Activated CD4-positive, alpha-beta T cell treated with anti-CD3 and anti-CD28 coated beads for 48 hours (primary cell): ENCODE measurements at regions not wholly inside any gene's neighbourhood (a gene's known extent, or its start where the extent isn't known, plus 50 kb on each side); places are given as distances from the start of the nearest gene placed in this dataset.

ENCODE experiments used
- DNase-seq: peaks from one replicate; pipeline ENCODE4 v3.0.0-alpha.2; 2020

DNA sequence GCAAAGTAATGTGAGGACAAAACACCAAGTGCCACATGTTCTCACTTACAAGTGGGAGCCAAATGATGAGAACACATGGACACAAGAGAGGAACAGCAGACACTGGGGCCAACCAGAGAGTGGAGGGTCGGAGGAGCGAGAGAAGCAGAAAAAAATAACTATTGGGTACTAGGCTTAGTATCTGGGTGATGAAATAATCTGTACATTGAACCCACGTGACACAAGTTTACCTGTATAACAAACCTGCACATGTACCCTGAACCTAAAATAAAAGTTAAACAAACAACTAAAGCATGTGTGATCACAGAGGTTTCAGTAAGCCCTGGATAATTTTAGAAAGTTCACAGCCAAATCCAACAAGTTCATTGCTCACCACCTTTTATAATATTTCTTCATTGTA is 160.1 kb downstream of the TENT4A start:
- DNase-seq = no peak

DNA sequence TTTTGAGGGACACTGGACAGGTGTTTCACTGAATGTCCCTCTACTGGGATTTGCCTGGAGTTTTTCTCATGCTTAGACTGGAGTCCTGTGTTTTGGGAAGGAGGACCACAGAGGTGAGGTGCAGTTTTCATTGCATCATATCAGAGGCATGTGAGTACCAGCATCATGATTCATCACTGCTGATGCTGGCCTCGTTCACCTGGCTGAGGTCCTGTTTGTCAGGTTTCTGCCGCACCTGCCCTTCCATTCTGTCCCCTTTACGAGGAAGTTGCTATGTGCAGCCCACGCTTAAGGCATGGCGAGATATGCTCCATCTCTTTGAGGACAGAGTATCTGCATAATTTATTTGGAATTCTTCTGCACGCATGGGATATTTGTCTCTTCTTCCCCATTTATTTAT is 162.1 kb downstream of the TENT4A start:
- DNase-seq = no peak

DNA sequence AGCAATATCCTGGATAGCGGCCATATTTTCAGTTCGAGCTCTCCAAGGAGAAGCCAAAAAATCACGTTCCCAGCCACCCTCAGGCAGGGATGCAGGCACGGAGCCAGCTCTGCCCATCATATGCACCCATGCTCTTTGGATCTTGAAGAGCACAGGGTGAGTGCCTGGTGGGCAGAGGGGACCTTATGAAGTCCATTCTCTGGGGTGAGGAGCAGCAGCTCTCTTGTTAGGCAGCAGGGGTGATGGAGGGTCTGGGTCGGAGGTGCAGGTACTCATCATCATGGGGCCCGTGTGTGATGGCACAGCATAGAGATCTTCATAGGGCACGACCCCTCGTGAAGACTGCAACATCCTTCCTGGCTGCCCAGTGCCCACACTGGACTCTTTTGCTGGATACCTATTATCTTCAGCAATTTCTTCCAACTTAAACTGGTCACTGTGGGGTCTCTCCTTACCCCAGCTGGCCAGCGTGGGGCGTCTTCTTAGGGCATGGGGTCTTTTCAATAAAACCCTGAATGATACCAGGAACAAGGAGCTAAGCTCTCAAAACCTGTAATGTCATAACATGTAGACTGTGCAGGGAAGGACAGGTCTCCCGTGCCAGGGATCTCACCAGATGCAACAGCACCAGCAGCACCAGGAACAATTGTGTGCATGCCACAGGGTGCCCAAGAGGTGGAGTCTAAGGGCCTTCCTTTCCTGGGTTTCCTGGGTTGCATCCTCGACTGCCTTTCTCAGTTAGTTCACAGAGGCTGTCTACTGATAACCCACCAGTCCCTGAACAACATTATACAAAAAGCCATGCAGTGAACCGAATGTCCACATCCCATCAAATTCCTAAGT is 165.0 kb downstream of the TENT4A start:
- no peak for DNase-seq

DNA sequence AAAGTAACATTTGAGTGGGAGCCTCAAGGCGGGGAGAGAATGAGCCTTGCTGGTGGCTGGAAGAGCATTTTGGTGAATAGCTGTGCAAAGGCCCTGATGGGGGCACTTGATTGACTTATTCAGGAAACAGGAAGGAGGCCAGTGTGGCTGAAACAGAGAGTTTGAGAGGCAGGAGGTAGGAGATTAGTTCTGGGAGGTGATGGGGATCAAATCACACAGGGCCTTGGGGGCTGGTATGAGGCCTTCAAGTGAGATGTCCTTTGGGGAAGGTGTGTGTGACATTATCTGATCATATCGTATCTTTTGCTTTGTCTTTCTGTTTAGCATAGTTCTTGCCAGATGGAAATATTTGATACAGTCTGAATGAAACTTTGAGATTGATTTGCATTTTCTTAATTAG is 172.3 kb downstream of the TENT4A start:
- DNase-seq = no peak

DNA sequence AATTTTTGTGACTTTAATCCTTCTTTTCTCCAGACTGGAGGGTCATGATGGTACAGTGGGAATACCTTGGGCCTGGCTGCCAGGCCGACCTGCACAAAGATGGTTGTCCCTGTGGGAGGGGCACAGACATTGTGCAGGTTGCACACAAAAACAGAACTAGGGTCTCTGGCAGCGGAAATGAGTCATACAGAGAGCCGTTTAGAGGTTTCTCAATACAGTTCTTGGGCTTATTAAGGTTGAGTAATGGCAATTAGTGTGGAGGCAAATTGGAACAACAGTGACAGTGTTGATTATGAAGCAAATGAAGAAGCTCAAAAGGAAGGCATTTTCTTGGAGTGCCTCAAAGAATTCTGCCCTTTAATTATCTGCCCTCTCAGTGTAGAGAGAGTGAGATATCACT is 173.6 kb downstream of the TENT4A start:
- DNase-seq = no peak

DNA sequence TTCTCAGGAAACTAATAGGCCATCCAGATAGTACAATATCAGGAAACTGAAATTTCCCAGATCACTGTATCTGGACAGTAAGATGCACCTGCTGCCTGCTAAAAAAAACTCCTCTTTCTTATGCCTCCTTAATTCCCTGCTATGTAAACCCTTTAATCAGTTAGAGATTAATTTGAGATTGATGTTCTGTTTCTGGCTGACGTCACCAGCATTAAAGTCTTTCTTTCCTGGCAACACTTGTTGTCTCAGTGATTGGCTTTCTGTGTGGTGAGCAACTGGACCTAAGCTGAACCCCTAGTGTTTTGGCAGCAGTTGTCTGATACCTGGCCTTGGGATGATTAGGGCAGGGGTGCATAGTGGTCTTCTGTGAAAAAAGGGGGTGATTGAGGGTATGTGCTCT is 175.8 kb downstream of the TENT4A start:
- DNase-seq = no peak

DNA sequence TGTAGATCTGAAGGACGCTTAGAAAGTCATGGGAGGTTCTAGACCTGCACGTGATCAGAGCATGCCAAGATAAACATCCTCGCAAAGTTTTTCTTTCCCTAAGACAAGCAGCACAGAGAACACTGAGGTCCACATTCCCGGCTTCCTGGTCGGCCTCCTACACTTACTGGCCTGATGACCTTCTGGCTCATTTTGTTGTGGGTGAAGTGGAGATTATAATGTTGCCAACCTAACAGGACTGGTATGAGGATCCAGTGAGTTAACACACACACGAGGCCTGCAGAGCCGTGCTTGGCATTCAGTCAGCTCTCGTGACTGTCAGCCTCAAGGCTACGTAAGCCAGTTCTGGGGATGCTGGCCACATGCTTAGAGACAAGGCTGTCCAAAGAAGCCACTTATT is 186.0 kb downstream of the TENT4A start:
- DNase-seq = no peak

DNA sequence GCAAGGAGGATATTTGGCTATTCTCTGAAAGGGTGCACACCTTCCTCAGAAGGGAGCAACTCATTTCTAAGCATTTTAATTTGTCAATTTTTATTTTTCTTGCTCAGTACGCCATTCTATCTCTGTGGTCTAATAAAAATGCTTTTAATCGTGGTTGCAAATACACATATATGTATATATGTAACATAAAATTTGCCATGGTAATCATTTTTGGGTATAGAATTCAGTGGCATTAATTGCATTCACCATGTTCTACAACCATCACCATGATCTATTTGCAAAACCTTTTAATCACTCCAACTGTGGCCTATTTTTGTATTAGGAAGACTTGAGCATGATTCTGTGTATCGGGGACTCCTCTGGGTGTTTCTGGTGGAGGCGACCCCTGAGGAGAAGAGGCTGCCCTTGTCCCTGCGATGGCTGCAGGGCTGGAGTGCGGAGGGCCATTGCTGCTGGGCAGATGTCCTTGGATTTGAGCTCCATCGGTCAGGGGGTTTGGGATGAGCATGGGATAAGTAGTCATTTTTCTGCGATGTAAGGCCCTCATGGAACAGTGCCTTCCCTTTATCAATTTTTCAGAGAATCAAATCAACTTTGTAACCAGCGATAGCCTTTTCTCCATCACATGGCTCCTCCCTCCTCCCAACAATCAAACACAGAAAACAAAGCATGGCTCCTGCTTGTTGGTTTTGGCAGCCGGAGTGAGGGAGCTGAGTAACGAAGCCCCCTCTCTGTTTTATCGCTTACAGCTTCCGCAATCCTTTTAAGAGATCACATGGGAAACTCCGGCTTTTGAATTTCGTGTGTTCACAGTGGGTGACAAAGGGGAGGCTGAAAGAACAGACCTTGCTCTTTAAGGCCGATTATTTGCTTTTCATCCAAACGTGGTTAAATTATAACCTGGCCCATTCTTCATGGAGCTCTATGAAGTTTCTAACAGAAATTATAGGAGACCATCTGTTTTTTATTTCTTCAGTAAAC is 187.3 kb downstream of the TENT4A start:
- DNase-seq = no peak

DNA sequence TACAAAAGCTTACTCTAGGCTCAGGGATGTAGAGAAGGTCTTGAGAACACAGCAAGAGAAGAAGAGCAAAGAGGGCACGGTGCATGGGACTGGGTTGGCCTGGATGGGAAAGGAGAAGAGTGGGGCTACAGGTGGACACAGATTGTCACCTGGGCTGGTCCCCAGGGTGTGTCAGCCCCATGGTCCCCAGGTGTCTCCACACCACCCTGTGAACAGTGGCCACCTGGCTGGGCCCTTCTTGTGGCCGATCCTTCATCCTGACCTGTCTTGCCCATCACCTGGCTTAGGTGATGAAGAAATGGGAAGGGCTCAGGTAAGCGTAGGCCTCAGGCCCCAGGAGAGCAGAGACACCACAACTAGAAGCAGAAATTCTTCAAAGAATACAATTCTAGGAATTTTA is 188.9 kb downstream of the TENT4A start:
- DNase-seq = no peak

DNA sequence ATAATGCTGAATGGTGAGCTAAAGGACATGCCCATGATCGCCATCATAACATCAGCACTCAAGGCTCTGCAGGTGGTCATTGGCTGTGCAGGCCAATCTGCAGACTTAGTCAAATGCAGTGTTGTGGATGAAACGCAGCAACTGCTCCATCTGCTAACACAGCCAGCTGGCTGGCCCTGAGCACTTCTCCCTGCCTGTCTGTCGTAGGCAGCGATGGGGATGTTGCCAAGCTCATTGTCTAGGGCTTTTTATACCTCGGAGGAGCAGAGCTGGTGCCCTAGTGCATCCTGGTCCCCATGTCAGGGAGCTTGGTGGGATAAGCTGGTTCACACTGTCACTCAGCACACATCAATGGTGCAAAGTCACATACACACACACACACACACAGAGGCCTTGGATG is 189.4 kb downstream of the TENT4A start:
- no peak for DNase-seq

DNA sequence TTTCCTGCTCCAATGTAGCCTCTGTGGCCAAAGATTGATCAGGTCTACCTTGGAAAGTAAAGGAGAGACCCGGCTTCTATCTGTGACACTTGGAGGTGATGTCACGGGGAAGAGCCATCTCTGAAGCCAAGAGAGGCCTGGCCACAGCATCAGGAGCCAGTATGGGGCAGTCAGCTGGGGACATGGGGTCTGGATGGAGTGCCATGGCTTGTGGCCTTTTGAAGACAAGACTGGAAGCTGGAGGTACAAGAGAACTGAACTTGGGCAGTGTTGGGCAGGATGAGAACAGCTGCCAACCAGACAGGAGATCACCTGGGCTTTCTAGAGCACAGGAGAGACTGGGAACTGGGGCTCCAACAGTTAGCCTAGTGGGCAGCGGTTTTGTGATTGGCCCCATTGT is 190.7 kb downstream of the TENT4A start:
- DNase-seq = no peak

DNA sequence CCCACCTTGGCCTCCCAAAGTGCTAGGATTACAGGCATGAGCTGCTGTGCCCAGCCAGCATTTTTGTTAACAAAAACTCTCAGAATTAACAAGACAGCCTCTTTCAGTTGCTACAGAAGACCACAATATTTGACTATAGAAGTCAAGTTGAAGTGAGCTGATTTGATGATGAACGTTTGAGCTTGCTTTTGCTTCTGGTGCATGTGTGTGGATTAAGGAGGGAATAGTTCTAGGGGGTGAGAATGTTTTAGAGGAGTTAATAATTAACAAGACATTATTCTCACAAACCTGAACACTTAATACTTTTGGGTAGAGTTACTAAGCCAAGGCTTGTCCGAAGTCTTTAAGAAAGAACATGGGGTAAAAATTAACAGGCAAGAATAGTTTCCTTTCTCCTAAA is 191.6 kb downstream of the TENT4A start:
- no peak for DNase-seq

DNA sequence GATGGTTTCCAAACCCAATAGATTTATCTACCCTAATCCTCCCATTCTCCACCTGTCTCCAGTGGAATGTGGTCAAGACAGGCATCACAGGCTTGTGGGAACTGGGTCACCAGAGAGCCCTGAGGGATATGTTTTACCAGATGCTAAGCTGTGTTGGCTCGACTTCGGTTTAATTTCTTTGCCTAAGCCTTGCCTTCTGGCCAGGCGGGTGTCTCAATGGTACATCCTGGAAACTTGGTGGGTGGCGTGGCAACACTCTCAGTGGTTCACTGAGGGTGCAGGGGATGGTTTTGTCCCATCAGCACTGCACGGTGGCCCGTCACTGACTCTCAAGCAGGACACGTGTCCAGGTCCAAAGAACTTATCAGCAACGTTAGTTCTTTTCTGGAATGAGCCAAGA is 192.2 kb downstream of the TENT4A start:
- no peak for DNase-seq

DNA sequence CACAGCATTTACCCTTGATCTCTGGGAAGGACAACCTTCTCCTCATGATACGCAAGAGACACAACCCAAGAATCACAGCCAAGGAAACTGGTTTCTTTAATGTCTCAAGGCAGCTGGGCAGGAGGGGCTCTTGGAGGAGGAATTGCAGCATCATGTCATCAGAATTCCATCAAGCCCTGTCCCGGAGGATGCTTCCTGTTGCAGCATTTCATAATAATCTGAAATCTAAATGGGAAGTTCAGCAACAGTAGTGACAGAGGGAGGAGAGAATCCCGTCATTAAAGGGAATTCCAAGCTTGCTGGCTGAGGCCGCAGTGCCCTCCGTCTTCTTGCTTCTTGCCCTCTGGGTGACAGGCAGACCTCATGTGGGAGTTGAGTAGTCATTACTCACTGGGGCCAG is 192.7 kb downstream of the TENT4A start:
- DNase-seq = no peak

DNA sequence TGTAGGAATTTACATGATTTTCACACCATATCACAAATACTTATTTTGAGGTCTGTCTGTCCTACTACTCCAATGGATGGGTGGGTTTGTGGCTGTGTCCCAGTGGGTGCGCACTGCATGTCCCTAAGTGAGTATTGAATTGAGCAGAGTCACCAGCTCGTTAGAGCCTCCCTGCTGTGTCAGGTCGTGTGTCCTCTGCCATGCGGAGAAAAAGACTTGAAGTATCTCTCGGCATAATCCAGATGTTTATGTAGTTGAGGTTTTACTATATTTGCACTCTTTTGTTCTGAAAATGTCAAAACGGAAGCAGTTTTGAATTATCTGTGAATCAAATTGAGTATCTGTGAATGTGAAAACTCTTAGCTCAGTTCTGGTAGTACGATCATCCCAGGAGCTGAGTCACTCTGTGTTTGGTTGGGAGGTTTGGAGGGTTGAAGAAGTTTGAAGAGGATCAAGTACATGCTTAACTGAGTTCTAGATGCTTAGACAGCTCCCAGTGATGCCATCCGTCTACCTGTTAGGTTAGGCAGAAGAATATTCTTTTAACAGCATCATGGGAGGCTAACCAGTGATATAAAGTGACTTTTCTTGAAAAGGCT is 194.2 kb downstream of the TENT4A start:
- DNase-seq = no peak

DNA sequence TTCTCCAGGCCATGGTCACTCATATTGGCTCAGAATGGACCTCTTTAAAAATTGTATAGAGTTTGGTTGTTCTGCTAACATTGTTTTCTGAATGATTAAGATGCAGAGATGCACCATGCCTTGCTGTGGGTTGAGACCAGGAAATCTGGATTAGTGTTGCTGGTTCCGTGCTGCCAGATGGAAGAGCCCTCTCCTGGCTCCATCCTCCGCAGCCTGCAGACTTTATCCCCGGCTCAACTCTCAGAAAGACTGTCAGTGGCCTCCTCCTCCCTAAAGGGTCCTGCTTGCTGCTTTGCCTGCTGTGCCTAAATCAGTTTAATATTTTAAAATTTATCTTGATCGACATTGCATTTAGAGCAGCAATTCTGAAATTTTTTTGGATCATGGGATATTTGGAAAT is 196.7 kb downstream of the TENT4A start:
- DNase-seq = no peak

DNA sequence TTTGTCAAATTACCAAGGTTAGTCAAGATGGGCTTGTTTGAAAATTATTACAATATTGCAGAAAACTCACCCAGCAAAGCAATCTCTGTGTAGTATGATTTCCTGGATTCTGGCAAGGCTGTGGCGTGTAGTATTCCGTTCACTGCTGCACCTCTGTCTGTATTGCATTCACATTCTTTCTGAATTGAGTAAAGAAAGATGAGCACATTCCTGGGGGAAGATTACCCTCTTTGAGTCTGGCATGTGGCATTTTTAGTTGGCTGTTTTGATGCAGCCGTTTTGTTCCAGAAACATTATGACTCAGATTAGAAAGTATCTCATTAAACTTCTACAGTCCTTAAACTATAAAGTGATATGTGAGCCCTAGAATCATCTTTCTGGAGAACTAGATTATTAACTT is 197.7 kb downstream of the TENT4A start:
- no peak for DNase-seq

DNA sequence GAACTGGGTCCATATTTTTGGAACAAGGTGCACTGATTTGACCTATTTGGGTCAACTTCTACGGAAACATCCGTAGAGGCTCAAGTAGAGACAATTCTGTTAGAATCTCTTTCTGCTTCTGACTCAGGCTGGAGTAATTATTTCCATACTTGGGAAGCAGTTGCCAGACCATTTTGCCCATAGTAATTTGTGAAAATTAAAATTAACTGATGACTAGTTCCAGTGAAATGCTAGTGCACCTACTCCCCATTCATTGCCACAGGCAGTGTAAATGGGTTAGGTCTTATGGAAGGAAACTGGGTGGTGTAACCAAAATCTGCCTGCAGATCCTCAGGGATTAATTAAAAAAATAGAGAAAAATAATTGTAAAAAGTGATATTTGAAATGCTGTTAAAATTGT is 201.1 kb downstream of the TENT4A start:
- no peak for DNase-seq

DNA sequence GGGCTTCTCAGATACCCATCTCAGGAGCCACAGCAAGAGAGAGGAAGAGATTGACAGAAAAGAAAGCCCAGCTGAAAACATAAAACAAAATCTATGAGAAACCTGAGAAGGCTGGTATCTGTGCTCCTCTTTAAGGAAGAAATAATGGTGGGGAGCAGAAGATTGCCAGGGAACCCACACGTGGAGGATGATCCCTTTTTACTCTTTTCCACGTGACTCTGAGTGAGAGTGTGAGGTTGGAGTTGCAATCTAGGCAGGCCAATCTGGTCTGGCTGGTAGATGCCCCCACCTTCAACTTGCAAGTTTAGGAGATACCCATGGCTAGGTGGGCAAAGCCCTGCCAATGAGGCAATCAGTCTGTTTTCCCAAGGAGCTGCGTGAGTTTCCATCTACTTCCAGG is 202.3 kb downstream of the TENT4A start:
- DNase-seq = no peak

DNA sequence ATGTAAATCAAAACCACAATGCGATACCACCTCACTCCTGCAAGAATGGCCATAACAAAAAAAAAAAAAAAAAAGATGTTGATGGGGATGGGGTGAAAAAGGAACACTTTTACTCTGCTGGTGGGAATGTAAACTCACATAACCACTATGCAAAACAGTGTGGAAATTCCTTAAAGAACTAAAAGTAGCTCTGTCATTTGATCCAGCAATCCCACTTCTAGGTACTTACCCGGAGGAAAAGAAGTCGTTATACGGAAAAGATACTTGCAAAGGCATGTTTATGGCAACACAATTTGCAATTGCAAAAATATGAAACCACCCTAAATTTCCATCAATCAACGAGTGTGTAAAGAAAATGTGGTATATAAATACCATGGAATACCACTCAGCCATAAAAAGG is 205.0 kb downstream of the TENT4A start:
- DNase-seq = no peak

DNA sequence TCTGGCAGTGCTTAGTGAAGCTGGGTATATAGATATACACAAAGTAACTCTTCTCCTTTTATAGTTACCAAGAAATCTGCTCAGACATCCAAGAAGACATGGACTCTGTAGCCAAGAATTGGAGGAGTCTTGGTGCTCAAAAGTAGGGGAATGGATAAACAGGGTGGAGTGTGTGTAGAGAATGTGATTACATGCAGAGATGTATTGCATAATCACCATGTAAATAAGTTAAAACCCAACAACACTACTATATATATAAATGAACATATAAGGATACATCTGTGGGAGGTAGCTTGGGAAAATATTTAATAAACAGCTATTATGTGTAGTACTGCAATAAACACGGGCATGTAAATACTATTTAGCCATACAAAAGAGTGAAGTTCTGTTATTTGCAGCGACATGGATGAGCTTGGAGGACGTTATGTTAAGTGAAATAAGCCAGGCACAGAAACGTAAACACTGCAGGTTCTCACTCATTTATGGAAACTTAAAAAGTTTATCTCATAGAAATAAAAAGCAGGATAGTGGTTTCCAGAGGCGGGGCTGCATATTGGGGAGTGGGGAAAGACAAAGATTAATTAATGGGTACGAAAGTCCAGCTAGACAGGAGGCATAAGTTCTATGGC is 207.5 kb downstream of the TENT4A start:
- DNase-seq = no peak

DNA sequence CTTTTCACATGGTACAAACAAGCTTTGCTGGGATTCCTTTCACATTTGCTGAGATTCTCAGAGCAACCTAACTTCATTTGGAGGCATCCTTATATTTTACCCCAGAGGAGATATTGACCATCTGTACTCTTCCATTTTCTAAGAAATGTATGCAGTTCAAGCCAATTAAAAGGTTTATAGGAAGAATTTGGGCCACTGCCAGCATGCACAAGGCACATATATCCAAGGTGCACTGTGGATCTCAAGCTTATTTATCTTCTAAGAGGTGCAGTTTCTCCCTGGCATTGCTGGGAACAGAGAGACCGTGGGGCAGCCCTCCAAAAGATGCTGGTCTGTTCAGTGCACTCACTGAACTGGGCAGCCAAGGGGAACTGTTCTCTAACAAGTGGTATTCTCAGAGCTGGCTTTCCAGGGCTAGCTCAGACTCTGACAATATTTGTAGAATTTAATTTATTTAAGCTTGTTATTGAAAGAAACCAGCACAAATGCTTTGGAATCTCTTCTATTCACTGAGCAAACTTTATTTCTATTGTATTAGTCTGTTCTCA is 213.3 kb downstream of the TENT4A start:
- no peak for DNase-seq

DNA sequence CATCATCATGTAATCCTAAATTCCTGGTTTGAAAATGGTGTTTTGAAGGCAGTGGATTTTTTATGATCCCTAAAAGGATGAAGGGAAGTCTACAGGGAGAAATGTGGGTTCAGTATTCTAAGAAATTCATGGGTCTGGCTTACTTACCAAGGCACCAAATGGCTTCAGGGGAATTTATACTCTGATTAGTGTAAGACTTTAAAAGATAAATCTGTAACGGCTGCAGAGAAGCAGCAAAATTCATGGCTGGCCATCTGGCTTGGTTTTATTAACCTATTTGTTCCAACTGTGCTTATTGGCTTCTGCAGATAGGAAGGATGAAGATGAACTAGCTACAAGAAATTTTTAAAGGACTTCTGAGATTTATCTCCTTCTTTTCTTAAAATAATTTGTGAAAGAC is 222.8 kb downstream of the TENT4A start:
- no peak for DNase-seq
